HFFc6 (cell line): ENCODE measurements at regions not wholly inside any gene's neighbourhood (a gene's known extent, or its start where the extent isn't known, plus 50 kb on each side); places are given as distances from the start of the nearest gene placed in this dataset.

Source experiments
- DNase-seq: peaks from one replicate; pipeline ENCODE4 v3.0.0-alpha.2; 2018
- H3K27ac Mint-ChIP-seq: 2 replicates; pipeline ENCODE4 v1.8.0; 2020; ENCODE audit warnings: mild to moderate bottlenecking, mixed read lengths
- H3K27me3 Mint-ChIP-seq: 2 replicates; pipeline ENCODE4 v1.8.0; 2021; ENCODE audit warnings: mild to moderate bottlenecking, moderate library complexity, mixed read lengths; ENCODE audit not compliant: insufficient read depth
- H3K36me3 Mint-ChIP-seq: 2 replicates; pipeline ENCODE4 v1.8.0; 2021; ENCODE audit warnings: low read depth, mixed read lengths
- H3K4me1 Mint-ChIP-seq: 2 replicates; pipeline ENCODE4 v1.8.0; 2020; ENCODE audit warnings: low read depth, mixed read lengths
- H3K4me3 Mint-ChIP-seq: 2 replicates; pipeline ENCODE4 v1.8.0; 2020; ENCODE audit warnings: mild to moderate bottlenecking, moderate library complexity, mixed read lengths
- H3K9me3 Mint-ChIP-seq: 2 replicates; pipeline ENCODE4 v1.8.0; 2020; ENCODE audit warnings: mild to moderate bottlenecking, mixed read lengths
- TF ChIP-seq, protein P1 (sequence below): fragments of 200-600 bp; sonication (generic); IDR thresholded peaks from 2 replicates; pipeline ENCODE4 v1.5.0; 2021; ENCODE audit warnings: antibody characterized with exemption, mild to moderate bottlenecking

DNA sequence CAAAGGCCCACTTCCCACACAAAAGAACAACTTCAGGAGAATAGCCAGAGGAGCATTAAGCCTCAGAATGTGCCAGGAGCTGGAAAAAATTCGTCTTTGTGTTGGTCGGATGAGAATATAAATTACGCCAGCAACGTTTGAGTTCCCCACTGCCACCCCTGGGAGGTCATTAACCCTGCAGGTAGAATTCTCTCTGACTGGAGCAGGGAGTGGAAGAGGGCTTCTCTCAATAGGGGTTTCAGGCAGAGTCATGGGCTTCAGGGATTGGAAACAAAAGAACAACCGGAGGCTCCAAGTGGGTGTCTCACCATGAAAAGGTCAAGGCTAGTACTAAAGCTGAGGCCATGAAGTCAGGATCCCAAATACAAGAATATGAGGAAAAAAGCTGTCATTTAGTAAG, 69.0 kb upstream of the DDX18 start:
- H3K27me3 Mint-ChIP-seq = peaks cover 2% of the 10 kb centered on the region; the same call in 1 of the 2 replicates

GRCh38 chr2:117755768-117756167, 58.7 kb upstream of the DDX18 start:
- no peak overlapping the region for H3K4me3 Mint-ChIP-seq
- H3K4me1 Mint-ChIP-seq = no peaks in the 10 kb centered on the region
- TF ChIP-seq, protein P1, sequence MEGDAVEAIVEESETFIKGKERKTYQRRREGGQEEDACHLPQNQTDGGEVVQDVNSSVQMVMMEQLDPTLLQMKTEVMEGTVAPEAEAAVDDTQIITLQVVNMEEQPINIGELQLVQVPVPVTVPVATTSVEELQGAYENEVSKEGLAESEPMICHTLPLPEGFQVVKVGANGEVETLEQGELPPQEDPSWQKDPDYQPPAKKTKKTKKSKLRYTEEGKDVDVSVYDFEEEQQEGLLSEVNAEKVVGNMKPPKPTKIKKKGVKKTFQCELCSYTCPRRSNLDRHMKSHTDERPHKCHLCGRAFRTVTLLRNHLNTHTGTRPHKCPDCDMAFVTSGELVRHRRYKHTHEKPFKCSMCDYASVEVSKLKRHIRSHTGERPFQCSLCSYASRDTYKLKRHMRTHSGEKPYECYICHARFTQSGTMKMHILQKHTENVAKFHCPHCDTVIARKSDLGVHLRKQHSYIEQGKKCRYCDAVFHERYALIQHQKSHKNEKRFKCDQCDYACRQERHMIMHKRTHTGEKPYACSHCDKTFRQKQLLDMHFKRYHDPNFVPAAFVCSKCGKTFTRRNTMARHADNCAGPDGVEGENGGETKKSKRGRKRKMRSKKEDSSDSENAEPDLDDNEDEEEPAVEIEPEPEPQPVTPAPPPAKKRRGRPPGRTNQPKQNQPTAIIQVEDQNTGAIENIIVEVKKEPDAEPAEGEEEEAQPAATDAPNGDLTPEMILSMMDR = no peak
- H3K9me3 Mint-ChIP-seq = peaks cover 4% of the 10 kb centered on the region; the same call in 1 of the 2 replicates
- no peaks in the 10 kb centered on the region for H3K27me3 Mint-ChIP-seq
- H3K27ac Mint-ChIP-seq = no peak overlapping the region
- no peaks in the 10 kb centered on the region for H3K36me3 Mint-ChIP-seq
- no peak for DNase-seq

More for the DNA sequence above, 69.0 kb upstream of the DDX18 start:
- no peak overlapping the region for H3K27ac Mint-ChIP-seq
- DNase-seq = no peak
- H3K4me3 Mint-ChIP-seq = no peak overlapping the region
- TF ChIP-seq, protein P1 = no peak
- no peaks in the 10 kb centered on the region for H3K4me1 Mint-ChIP-seq
- no peaks in the 10 kb centered on the region for H3K36me3 Mint-ChIP-seq
- H3K9me3 Mint-ChIP-seq = peaks cover 12% of the 10 kb centered on the region; the same call in 1 of the 2 replicates

DNA sequence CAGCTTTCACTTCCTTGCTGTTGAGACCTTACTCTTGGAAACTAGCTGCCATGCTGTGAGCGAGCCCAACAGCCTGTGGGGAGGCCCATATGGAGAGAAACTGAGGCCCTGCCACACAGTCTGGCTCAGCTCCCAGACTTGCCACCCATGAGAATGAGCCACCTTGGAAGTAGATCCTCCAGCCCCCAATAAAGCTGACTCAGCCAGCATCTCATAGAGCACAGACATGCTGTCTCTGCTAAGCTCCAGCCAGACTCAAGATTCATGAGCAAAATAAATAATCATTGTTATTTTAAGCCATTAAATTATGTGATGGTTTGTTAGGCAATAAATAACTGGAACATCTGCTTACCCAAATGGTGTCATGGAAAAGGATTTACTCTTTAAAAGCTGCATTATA, 53.6 kb upstream of the DDX18 start:
- H3K9me3 Mint-ChIP-seq = peaks cover 4% of the 10 kb centered on the region; the same call in 1 of the 2 replicates
- H3K36me3 Mint-ChIP-seq = no peaks in the 10 kb centered on the region
- no peaks in the 10 kb centered on the region for H3K27me3 Mint-ChIP-seq
- H3K4me1 Mint-ChIP-seq = no peaks in the 10 kb centered on the region
- DNase-seq = no peak
- H3K27ac Mint-ChIP-seq = no peak overlapping the region
- TF ChIP-seq, protein P1 = no peak
- no peak overlapping the region for H3K4me3 Mint-ChIP-seq

DNA sequence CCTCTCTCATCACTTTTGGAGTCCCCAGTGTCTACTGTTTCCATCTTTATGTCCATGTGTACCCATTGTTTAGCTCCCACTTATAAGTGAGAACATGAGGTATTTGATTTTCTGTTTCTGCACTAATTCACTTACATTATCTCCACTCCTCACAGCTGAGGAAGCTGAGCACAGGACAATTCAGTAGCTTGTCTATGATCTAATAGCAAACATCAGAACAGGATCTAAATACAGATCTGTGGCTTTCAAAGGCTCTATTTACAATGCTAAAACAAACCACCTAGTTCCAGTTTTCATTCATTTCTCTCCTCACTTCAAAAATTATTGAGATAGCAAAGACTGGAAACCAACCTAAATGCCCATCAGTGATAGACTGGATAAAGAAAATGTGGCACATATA, 52.0 kb upstream of the DDX18 start:
- Mint-ChIP-seq H3K4me3 (no peak overlapping the region), H3K9me3 (peaks cover 4% of the 10 kb centered on the region; the same call in 1 of the 2 replicates), H3K36me3 (no peaks in the 10 kb centered on the region), H3K27ac (no peak overlapping the region), H3K4me1 (no peaks in the 10 kb centered on the region), H3K27me3 (no peaks in the 10 kb centered on the region)
- DNase-seq = no peak
- TF ChIP-seq, protein P1 = no peak

- H3K36me3 Mint-ChIP-seq = no peaks in the 10 kb centered on the region
- TF ChIP-seq, protein P1 = no peak
- no peak overlapping the region for H3K4me3 Mint-ChIP-seq
- H3K4me1 Mint-ChIP-seq = no peaks in the 10 kb centered on the region
- no peak overlapping the region for H3K27ac Mint-ChIP-seq
- DNase-seq = no peak
- peaks cover 3% of the 10 kb centered on the region; the same call in 1 of the 2 replicates for H3K9me3 Mint-ChIP-seq
- H3K27me3 Mint-ChIP-seq = no peaks in the 10 kb centered on the region; the same call in 1 of the 2 replicates
These were observed 50.7 kb upstream of the DDX18 start for GRCh38 chr2:117763804-117764203.
